ENCODE measurements at regions not wholly inside any gene's neighbourhood (a gene's known extent, or its start where the extent isn't known, plus 50 kb on each side); places are given as distances from the start of the nearest gene placed in this dataset.
"Not testable (repeated sequence)": the region's sequence is repeated elsewhere in the genome, so short reads cannot be mapped to it uniquely, and the experiment has no call there.

- no peak for TF ChIP-seq CTCF (conservative IDR thresholded peaks at IDR 0.05)
- no peak for TF ChIP-seq ZFX (IDR thresholded peaks at IDR 0.05)
- H3K27ac ChIP-seq, result no peak overlapping the region
Measured at GRCh38 chr13:38093425-38093824, 223.9 kb upstream of the TRPC4 start.

GRCh38 chr13:38090913-38091312, 221.3 kb upstream of the TRPC4 start:
- TF ChIP-seq ZFX (IDR thresholded peaks at IDR 0.05) (no peak), CTCF (conservative IDR thresholded peaks at IDR 0.05) (no peak)
- H3K27ac ChIP-seq, result no peak overlapping the region

GRCh38 chr13:38086721-38087120, 217.1 kb upstream of the TRPC4 start:
- TF ChIP-seq ZFX (IDR thresholded peaks at IDR 0.05) (no peak), CTCF (conservative IDR thresholded peaks at IDR 0.05) (no peak)
- H3K27ac ChIP-seq, result no peak overlapping the region

- no peak for TF ChIP-seq CTCF (conservative IDR thresholded peaks at IDR 0.05)
- TF ChIP-seq ZFX (IDR thresholded peaks at IDR 0.05), result no peak
- H3K27ac ChIP-seq, result no peak overlapping the region
Measured at GRCh38 chr13:38086013-38086412, 216.4 kb upstream of the TRPC4 start.

GRCh38 chr13:38073931-38074330, 204.4 kb upstream of the TRPC4 start:
- no peak for TF ChIP-seq ZFX (IDR thresholded peaks at IDR 0.05)

GRCh38 chr13:38072696-38073095, 203.1 kb upstream of the TRPC4 start:
- TF ChIP-seq CTCF (conservative IDR thresholded peaks at IDR 0.05) (no peak), ZFX (IDR thresholded peaks at IDR 0.05) (no peak)
- no peak overlapping the region for H3K27ac ChIP-seq

More at GRCh38 chr13:38073931-38074330, 204.4 kb upstream of the TRPC4 start:
- no peak overlapping the region for H3K27ac ChIP-seq

GRCh38 chr13:38071340-38071739, 201.8 kb upstream of the TRPC4 start:
- not testable (repeated sequence) for H3K27ac ChIP-seq

- TF ChIP-seq ZFX (IDR thresholded peaks at IDR 0.05) (no peak), CTCF (conservative IDR thresholded peaks at IDR 0.05) (no peak)
- no peak overlapping the region for H3K27ac ChIP-seq
Measured at GRCh38 chr13:38053896-38054295, 184.3 kb upstream of the TRPC4 start.

- no peak overlapping the region for H3K27ac ChIP-seq
- TF ChIP-seq ZFX (IDR thresholded peaks at IDR 0.05) (no peak), CTCF (conservative IDR thresholded peaks at IDR 0.05) (peak; percentile 58)
Measured at GRCh38 chr13:38046049-38046376, 176.4 kb upstream of the TRPC4 start.
